Epithelial cell of proximal tubule (primary cell): ENCODE measurements at regions not wholly inside any gene's neighbourhood (a gene's known extent, or its start where the extent isn't known, plus 50 kb on each side); places are given as distances from the start of the nearest gene placed in this dataset.

Source experiments
- DNase-seq: peaks from one replicate; pipeline ENCODE4 v3.0.0-alpha.2; 2011; ENCODE audit warnings: low read depth
- H3K4me3 ChIP-seq: 2 replicates; pipeline ENCODE4 v1.5.1; 2011; ENCODE audit warnings: low read depth, mild to moderate bottlenecking, low read length
- TF ChIP-seq, protein P1 (sequence below): conservative IDR thresholded peaks from 2 replicates; pipeline ENCODE4 v1.5.1; 2012; ENCODE audit warnings: low read depth, mild to moderate bottlenecking, low read length

DNA sequence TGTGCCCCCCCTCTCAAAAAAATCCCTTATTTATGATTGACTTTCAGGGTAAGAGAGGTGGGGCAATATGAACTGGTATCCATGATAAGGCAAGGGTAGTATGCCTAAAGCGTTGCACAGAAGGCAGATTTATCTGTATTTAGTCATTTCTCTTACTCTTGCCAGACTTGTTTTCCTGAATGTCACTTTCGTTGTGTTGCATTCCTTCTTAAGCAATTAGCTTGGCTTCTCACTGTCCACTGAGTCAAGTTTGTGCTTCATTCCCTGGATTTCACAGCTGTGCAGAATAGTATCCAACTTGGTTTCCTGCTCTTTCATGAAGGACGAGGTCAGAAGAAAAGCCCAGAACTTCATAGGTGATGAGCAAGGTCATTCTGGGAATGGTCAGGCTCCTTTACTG lies 301.5 kb upstream of the ACTBL2 start:
- TF ChIP-seq, protein P1, sequence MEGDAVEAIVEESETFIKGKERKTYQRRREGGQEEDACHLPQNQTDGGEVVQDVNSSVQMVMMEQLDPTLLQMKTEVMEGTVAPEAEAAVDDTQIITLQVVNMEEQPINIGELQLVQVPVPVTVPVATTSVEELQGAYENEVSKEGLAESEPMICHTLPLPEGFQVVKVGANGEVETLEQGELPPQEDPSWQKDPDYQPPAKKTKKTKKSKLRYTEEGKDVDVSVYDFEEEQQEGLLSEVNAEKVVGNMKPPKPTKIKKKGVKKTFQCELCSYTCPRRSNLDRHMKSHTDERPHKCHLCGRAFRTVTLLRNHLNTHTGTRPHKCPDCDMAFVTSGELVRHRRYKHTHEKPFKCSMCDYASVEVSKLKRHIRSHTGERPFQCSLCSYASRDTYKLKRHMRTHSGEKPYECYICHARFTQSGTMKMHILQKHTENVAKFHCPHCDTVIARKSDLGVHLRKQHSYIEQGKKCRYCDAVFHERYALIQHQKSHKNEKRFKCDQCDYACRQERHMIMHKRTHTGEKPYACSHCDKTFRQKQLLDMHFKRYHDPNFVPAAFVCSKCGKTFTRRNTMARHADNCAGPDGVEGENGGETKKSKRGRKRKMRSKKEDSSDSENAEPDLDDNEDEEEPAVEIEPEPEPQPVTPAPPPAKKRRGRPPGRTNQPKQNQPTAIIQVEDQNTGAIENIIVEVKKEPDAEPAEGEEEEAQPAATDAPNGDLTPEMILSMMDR = no peak
- H3K4me3 ChIP-seq = no peak overlapping the region
- no peak for DNase-seq

DNA sequence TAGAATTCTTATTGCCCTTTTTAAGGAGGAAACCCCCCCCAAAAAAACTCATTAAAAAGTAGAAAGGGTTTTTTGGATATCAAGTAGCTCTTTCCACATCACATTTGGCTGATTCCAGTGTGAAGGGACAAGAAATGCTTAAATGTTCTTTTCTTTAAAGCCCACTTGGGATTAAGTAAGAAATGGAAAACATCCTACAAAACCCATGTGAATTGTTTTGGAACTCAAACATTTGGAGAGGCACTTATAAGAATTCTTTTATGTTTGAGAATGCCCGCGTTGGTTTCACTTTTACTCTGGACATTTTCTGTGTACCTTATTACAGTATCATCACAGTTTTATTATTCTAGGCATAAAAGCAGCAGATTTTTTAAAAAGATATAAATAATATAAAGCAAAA lies 301.1 kb upstream of the ACTBL2 start:
- no peak overlapping the region for H3K4me3 ChIP-seq
- no peak for DNase-seq
- TF ChIP-seq, protein P1 = no peak

GRCh38 chr5:57780961-57781325 lies 298.3 kb upstream of the ACTBL2 start:
- no peak overlapping the region for H3K4me3 ChIP-seq
- TF ChIP-seq, protein P1 = no peak
- DNase-seq = no peak

DNA sequence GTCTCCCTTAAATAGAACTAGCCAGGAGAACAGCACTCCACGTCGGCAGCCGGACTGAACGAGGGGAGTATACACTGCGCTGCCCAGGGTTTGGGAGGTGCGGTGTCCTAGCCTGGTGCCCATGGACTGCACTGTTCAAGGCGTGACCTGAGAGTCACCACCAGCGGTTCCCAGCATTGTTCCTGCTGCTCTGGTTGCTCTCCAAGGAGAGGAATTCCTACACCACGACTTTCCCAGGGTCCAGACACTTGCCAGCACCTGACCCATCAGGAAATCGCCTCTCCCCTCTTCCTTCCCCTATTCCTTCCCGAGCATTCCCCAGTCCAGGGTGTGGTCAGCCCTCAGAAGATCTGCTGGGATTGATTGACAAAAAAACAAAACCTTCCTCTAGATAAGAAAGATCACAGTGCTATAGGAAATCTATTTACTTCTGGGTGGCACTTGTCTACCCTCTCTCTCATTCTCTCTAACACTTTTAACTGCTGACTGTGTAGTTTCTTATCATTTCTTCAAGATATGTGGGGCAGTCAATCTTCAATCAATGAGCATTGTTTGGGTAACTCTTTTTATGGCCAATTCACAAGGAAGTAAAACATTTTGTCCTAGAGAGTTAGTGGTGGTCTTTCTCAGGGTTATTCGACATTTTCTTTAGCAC lies 297.8 kb upstream of the ACTBL2 start:
- no peak for DNase-seq
- H3K4me3 ChIP-seq = no peak overlapping the region
- TF ChIP-seq, protein P1 = no peak

DNA sequence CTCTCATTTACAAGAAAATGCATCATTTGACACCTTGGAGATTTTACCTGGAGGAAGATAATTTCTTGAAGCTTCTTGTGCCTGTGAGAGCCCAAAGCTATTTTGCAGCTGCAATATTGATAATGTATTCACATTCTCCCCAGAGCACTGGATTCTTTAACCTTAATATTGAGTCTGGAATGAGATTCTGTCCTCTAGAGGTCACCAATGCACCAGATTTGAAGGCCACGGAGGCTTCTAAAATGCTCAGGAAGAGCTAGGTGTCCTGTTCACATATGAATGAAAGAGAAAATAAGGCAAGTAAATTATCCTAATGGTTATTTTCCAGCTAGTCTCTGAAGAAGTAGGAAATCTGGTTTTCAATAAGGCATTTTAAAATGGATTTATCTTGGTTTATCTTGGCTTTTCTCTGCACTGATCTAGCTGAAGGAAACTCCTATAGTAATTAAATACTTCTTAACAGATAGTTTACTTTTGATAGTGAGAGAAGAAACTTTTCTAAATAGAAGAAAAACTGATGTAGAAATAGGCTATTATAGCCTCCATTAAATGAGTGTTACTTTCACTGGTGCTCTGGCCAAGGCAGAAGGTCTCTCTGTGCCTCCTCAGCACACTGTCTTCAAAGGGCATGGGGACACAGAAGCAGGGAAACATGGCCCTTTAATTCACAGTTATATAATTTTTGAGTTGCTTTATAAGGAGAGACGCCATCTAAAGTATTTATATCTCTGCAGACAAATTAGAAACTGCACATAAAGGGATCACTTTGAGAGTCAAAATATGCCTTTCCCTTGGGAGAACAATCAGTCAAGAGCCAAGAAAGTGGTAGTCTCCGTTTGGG lies 297.0 kb upstream of the ACTBL2 start:
- DNase-seq = peak; percentile 52
- no peak overlapping the region for H3K4me3 ChIP-seq
- TF ChIP-seq, protein P1 = peak; percentile 75

- DNase-seq = peak; percentile 60
- no peak overlapping the region for H3K4me3 ChIP-seq
- TF ChIP-seq, protein P1 = no peak
Observed at GRCh38 chr5:57778501-57779091, 296.0 kb upstream of the ACTBL2 start.

DNA sequence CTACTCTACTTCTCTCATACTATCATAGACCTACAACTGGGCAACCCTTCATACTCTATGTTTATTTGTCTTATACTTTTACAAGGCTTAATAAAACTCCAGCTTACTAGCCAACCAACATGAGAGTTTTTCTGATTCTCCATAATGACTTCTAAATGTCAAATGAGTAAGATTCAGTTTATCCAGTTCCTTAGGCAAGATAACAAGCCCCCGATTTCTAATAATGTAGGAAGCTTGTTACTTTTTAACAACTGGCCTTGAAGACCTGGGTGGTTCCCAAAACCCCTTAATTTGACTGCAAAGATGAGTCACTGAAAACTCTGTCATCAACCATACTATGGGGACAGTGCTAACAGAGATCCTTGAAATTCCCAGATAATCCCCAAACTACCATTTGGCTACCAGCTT lies 294.6 kb upstream of the ACTBL2 start:
- TF ChIP-seq, protein P1 = no peak
- DNase-seq = no peak
- H3K4me3 ChIP-seq = no peak overlapping the region
